Psoas muscle (tissue), 7 donors: ENCODE measurements at regions not wholly inside any gene's neighbourhood (a gene's known extent, or its start where the extent isn't known, plus 50 kb on each side); places are given as distances from the start of the nearest gene placed in this dataset.

Experiments used
- ATAC-seq, 4 donors: fragments of 200-7000 bp; cut with Tn5 transposase; one replicate each; pipeline ENCODE4 v1.9.1; 2020; ENCODE audit warnings: moderate library complexity in 3 of 4, mild to moderate bottlenecking in 2 of 4
- DNase-seq, 2 donors: peaks; one replicate each; pipeline ENCODE4 v3.0.0-alpha.2; 2020
- H3K27ac ChIP-seq: fragments of 200-600 bp; one replicate; pipeline ENCODE4 v1.8.0; 2022
- H3K27me3 ChIP-seq, 3 donors: fragments of 200-600 bp in 1 of 3; one replicate each; pipeline versions ENCODE4 v1.6.1 to v1.8.0; 2013 to 2022; ENCODE audit warnings: low read length in 2 of 3, mild to moderate bottlenecking in 2 of 3, moderate library complexity in 1 of 3; ENCODE audit not compliant: insufficient read depth in 3 of 3
- H3K36me3 ChIP-seq, 2 donors: fragments of 200-600 bp in 1 of 2; one replicate each; pipeline versions ENCODE4 v1.6.1 to v1.8.0; 2013 to 2022; ENCODE audit warnings: low read depth in 1 of 2, mild to moderate bottlenecking in 1 of 2, moderate library complexity in 1 of 2; ENCODE audit not compliant: insufficient read depth in 1 of 2
- H3K4me1 ChIP-seq: fragments of 200-600 bp; one replicate; pipeline ENCODE4 v1.8.0; 2022
- H3K4me3 ChIP-seq: fragments of 200-600 bp; one replicate; pipeline ENCODE4 v1.8.0; 2022; ENCODE audit warnings: mild to moderate bottlenecking
- H3K9me3 ChIP-seq: fragments of 200-600 bp; one replicate; pipeline ENCODE4 v1.8.0; 2022
- WGBS, 3 donors: extraction: QIAGEN DNeasy Blood & Tissue Kit; methylation state at CpG; one replicate each; pipeline versions ENCODE4 v1.1.6 to v1.1.7; 2013; 5-methylcytosine and 5-hydroxymethylcytosine counted together
- intact Hi-C, 2 donors: fragments of 100-400 bp; cut with DNase I; formaldehyde crosslinking; loops; one replicate each; pipeline versions ENCODE4 v1.11.0 to v1.14.2; 2022
- TF ChIP-seq, protein P1 (sequence below): fragments of 200-600 bp; IDR thresholded peaks from one replicate; pipeline ENCODE4 v1.8.0; 2022; ENCODE audit warnings: antibody characterized with exemption
- donor health status: healthy with polysubstance abuse.
- donor health status: DM: no; HTN: no; CAD: no; lungs with moderate emphysema.
- donor health status: Bipolar disorder and iron deficiency.
- donor health status: healthy.
- donor health status: DM: yes; HTN: yes; CAD: no.
- donor health status: DM: no; HTN: no; CAD: no.
- donor health status: DM: yes; HTN: yes; CAD: no.

- Histone ChIP-seq H3K36me3 (no peaks in the 10 kb centered on the region), H3K9me3 (no peaks in the 10 kb centered on the region)
Observed at GRCh38 chr3:155001289-155002010, 78.7 kb upstream of the MME start.

DNA sequence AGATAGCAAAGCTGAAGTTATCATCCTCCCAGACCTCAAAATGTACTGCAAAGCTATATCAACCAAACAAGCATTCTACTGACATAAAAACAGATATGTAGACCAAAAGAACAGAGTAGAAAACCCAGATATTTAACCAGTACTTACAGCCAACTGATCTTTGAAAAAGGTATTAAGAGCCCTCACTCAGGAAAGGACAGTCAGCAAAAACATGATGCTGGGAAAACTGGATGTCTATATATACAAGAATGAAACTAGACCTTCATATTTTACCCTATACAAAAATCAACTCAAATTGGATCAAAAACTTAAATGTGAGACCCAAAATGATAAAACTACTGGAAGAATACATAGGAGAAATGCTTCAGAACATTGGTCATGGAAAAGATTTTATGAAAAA lies 87.5 kb upstream of the MME start:
- no peak for ATAC-seq
- H3K27me3 ChIP-seq: no peaks in the 10 kb centered on the region

More at GRCh38 chr3:155001289-155002010, 78.7 kb upstream of the MME start:
- no peak overlapping the region for H3K27ac ChIP-seq
- H3K27me3 ChIP-seq: no peaks in the 10 kb centered on the region
- no peaks in the 10 kb centered on the region for H3K4me1 ChIP-seq
- H3K4me3 ChIP-seq: no peak overlapping the region
- intact Hi-C loops: no loop called here
- no peak for ATAC-seq
- no peak for DNase-seq
- TF ChIP-seq, protein P1, sequence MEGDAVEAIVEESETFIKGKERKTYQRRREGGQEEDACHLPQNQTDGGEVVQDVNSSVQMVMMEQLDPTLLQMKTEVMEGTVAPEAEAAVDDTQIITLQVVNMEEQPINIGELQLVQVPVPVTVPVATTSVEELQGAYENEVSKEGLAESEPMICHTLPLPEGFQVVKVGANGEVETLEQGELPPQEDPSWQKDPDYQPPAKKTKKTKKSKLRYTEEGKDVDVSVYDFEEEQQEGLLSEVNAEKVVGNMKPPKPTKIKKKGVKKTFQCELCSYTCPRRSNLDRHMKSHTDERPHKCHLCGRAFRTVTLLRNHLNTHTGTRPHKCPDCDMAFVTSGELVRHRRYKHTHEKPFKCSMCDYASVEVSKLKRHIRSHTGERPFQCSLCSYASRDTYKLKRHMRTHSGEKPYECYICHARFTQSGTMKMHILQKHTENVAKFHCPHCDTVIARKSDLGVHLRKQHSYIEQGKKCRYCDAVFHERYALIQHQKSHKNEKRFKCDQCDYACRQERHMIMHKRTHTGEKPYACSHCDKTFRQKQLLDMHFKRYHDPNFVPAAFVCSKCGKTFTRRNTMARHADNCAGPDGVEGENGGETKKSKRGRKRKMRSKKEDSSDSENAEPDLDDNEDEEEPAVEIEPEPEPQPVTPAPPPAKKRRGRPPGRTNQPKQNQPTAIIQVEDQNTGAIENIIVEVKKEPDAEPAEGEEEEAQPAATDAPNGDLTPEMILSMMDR: no peak
- WGBS, 3 donors: 71 to 80% (median 78%) methylated on average over 7 of the region's 7 CpGs

DNA sequence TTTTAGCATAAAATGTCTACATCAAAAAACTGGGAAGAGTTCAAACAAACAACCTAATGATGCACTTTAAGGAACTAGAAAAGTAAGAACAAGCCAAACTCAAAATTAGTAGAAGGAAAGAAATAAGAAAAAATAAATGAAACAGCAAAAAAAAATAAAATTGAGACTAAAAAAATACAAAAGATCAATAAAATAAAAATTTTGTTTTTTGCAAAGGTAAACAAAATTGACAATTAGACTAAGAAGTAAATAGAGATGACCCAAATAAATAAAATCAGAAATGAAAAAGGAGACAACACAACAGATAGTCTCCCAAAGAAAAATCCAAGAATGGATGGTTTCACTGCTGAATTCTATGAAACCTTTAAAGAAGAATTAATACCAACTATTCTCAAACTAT lies 89.6 kb upstream of the MME start:
- no peaks in the 10 kb centered on the region for H3K27me3 ChIP-seq
- TF ChIP-seq, protein P1: no peak
- H3K9me3 ChIP-seq: no peaks in the 10 kb centered on the region
- intact Hi-C loops: no loop called here
- H3K4me1 ChIP-seq: no peaks in the 10 kb centered on the region
- DNase-seq (no peak), ATAC-seq (no peak)
- H3K4me3 ChIP-seq: no peak overlapping the region
- no peak overlapping the region for H3K27ac ChIP-seq
- H3K36me3 ChIP-seq: no peaks in the 10 kb centered on the region

More for the DNA sequence above, 87.5 kb upstream of the MME start:
- Histone ChIP-seq H3K9me3 (no peaks in the 10 kb centered on the region), H3K4me1 (no peaks in the 10 kb centered on the region), H3K4me3 (no peak overlapping the region), H3K36me3 (no peaks in the 10 kb centered on the region), H3K27ac (no peak overlapping the region)
- TF ChIP-seq, protein P1: no peak
- intact Hi-C loops: no loop called here
- no peak for DNase-seq

- no peak for ATAC-seq
- TF ChIP-seq, protein P1: no peak
- no peaks in the 10 kb centered on the region for H3K9me3 ChIP-seq
Observed at GRCh38 chr3:154987846-154988245, 92.3 kb upstream of the MME start.

DNA sequence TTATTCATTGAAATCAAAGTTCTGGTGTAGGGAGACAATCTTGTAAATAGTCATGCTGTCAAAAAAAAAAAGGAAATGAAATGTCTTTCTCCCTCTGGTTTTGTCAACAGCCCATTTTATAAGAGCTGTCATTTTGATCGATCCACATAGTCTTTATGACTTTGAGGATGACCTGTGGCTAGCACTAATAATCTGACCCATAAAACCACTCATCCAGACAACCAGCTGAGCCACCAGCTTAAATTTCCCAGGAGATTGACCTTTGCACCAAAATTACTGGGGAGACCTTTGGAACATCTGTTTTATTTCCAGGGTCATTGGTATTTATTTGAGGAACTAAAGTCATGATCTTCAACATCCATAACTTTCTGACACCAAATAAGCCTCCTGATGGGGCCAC lies 98.5 kb upstream of the MME start:
- H3K36me3 ChIP-seq: no peaks in the 10 kb centered on the region
- H3K27me3 ChIP-seq: no peaks in the 10 kb centered on the region
- H3K4me3 ChIP-seq: no peak overlapping the region
- ATAC-seq (no peak), DNase-seq (no peak)
- no peaks in the 10 kb centered on the region for H3K9me3 ChIP-seq
- intact Hi-C loops: no loop called here
- H3K4me1 ChIP-seq: no peaks in the 10 kb centered on the region
- WGBS, 3 donors: 20 to 22% (median 21%) methylated on average over 1 of the region's 1 CpG
- no peak overlapping the region for H3K27ac ChIP-seq
- TF ChIP-seq, protein P1: no peak

More at GRCh38 chr3:154987846-154988245, 92.3 kb upstream of the MME start:
- Histone ChIP-seq H3K27me3 (no peaks in the 10 kb centered on the region), H3K4me1 (no peaks in the 10 kb centered on the region), H3K36me3 (no peaks in the 10 kb centered on the region), H3K27ac (no peak overlapping the region), H3K4me3 (no peak overlapping the region)
- WGBS, 3 donors: 67 to 73% (median 71%) methylated on average over 1 of the region's 1 CpG
- no peak for DNase-seq
- intact Hi-C loops: no loop called here
